Hematopoietic multipotent progenitor cell treated with erythropoietin and hydrocortisone succinate and interleukin-3 and kit ligand, for 15 days (in vitro differentiated cells): ENCODE measurements at regions not wholly inside any gene's neighbourhood (a gene's known extent, or its start where the extent isn't known, plus 50 kb on each side); places are given as distances from the start of the nearest gene placed in this dataset.
A peak's percentile ranks its signal among the peaks of the same experiment; 100 is the strongest.
"Not testable (repeated sequence)": the region's sequence is repeated elsewhere in the genome, so short reads cannot be mapped to it uniquely, and the experiment has no call there.

Experiments
- DNase-seq: peaks from one replicate; pipeline ENCODE4 v3.0.0-alpha.2; 2015; ENCODE audit warnings: low spot score

DNA sequence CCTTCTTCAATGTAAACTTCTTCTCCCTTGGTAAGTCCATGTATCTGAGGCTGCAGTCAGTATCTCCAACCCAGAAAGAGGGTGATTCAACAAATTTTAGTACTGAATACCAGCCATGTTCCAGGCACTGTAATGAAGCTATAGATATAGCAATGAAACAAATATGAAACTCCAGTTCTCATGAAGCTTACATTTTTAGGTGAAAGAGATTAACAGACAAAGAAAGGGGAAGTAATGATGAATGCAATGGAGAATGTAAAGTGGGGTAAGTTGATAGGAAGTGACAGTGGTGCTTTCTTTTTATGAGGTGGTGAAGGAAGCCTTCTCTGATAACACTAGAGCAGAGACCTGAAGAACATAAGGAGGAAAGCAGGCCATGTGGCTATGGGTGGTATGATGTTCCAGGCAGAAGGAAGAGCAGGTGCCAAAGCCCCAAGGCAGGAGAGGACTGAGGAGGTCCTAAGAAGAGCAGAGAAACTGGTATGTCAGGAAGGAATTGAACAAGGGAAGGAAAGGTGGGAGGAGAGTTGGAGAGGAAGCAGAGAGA is 143.6 kb downstream of the TFAP2B start:
- DNase-seq = peak; percentile 11

DNA sequence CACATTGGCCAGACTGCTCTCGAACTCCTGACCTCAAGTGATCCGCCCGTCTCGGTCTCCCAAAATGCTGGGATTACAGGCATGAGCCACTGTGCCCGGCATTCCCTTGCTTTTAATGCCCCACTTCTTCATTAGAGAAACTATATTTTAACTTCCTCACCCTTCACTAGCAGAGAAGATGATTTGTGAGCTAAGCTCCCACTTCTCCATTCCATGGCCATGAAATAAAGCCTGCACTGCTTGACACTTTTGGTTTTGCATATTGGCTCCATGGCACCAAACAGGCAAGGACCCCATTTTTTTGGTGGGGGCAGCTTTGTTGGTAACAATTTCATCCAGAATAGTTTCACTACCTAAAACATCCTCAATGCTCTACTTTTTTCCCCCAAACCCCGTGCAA is 145.3 kb downstream of the TFAP2B start:
- DNase-seq = no peak

DNA sequence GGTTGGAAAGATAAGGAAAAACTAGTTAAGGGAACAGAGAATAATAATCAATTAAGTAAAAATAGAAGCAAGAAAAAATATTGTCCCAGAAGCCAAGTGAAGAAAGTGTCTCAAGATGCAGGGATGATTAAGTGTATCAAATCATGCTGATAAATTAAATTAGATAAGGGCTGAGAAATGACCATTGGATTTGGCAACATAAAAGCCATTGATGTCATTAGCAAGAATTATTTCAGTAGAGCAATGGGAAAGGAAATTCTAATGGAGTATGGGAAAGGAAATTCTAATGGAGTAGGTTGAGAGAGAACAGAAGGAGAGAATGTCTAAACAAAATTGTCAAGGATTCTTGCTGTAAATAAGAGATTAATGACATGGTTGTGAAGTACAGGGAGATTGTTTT is 146.8 kb downstream of the TFAP2B start:
- no peak for DNase-seq

DNA sequence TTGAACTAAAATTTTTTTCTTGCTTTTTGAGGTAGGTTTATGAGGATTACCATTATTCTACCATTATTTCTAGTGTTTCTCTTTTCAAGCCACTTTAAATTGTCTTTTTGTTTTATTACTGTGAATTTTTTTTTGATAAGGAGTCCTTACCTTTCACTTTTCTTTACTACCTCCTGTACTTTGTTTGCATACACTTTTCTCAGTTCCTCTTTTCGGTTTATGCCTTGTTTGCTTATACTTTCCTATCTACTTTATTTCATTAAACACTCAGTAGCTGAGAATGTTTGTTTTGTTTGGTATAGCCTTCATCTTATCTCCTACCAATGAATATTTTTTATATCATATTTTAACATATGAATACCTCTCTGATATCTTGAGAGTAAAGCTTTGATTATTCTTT is 147.9 kb downstream of the TFAP2B start:
- no peak for DNase-seq

DNA sequence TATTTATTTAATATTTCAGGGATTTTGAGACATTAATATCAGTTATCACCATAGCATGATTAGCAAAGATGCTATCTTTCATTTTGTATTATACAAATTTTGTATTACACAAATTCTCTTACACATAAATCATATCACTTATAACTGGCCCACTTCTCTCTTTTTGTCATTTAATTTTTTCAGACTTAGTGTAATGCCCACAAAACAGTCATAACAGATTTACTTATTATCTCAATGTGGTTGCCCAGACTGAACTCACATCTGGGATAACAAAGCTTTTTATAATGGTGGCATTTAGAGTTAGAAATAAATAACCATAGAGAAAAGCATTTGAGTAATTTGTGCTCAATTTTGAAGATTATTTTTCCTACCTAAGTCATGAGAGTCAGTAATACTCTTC is 148.3 kb downstream of the TFAP2B start:
- DNase-seq = no peak

DNA sequence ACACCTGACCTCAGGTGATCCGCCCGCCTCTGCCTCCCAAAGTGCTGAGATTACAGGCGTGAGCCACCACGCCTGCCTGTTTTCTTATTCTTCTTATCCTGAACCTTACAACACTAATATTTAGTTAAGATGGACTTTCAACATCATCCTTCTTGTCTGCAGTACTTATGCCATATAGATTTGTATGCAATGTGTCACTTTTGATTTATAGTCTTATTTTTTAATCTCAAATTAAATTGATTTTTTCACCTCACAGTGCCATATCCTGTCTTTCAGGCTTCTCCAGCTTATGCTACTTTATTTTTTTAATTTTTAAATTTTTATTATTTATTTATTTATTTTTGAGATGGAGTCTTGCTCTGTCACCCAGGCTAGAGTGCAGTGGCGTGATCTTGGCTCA is 149.6 kb downstream of the TFAP2B start:
- not testable (repeated sequence) for DNase-seq

DNA sequence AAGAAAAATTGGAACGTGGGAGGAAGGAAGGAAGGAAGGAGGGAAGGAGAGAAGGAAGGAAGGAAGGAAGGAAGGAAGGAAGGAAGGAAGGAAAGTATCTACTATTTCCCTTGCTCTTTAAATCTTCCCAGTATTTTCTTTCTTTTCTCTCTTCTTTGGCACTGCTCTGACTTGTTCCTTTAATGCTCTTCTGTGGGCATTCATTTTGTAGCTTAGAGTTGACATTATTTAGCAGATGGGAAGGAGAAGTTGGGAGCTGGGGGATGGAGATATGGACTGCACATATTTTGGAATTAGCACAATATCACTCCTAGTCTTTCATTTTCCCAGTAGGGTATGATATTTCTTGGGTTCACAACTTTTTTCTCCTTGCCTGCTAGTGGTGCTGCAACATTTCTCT is 152.2 kb downstream of the TFAP2B start:
- DNase-seq = no peak

DNA sequence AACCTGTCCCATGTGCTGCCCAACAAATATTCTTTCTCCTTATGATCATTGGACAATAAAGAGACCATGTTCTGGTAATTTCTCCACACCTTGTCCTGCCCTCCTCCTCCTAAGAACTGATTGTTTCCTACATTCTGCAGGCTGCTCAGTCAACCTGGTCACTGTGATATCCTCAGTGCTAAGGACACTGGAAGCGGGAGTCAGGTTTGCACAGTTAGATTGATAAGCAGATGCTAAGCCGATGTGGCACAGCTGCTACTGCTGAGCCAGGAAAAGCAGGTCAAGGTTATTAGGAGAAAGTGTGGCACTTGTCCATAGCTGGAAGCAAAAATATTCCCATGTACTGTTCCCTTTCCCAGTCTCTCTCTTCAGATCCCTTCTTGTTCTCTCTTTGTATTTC is 154.8 kb downstream of the TFAP2B start:
- no peak for DNase-seq

DNA sequence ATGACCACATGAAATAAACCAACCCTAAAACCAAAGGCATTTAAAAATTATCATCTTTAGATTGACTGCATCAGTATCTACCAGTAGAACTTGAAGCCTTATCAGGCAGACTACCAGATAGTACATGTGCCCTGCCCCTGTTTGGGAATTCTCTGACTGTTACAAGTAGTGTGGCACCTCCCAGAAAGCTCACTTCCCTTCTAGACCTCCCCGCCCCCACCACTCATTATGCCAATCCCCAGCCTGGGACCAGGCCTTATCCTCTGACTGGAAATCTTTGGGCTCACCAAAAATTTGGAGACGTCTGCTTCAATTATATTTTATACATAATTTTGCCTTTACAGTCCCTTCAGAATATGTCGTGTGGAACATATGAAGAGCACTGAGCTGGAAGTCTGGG is 155.6 kb downstream of the TFAP2B start:
- no peak for DNase-seq

DNA sequence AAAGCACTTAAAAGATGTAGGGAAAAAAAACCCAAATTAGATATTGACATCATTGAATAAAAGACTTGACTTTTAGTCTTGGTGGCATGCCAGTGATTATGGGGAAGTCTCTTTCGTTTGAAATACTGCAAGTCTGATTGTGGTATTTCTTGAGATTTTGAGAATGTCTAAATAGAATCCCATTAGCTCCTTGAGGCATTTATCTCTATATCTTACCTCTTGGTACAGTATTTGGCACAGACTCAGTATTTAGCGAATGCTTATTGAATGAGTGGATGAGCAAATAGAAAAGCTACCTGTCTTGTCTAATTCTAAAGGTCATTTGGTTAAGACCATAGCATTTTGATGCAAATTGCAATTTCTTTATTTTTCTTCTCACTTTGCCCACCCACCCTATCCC is 156.5 kb downstream of the TFAP2B start:
- no peak for DNase-seq

DNA sequence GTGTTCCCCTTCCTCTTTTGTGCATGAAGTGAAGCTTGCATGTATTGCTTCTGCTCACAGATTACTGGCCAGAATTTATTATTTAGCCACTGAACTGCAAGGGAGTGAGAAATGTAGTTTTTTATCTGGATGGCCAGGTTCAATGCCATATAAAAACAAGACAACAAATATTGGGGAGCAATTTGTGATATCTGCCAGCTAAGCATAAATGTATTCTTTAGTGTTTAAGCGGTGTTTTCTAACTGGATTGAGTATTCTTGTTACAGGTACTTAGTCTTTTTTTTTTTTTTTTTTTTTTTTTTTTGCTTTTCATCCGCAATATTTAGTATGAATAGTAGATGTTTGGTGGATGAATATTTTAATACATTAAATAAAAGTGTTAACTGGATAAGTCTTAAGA is 158.2 kb downstream of the TFAP2B start:
- DNase-seq = no peak

DNA sequence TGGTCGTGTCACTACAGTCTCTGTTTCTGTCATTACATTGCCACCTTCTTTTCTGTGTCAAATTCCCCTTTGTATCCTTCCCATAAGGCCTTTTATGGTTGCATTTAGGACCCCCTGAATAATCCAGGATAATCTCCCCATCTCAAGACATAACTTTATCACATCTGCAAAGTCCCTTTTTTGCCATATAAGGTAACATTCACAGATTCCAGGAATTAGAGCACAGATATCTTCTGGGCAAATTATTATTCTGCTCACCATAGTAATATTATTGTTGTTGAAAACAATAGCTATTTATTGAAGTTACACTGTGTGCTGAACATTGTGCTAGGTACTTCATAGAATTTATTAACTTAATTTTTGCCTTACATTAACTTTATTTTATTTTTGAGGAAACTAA is 159.1 kb downstream of the TFAP2B start:
- DNase-seq = no peak

DNA sequence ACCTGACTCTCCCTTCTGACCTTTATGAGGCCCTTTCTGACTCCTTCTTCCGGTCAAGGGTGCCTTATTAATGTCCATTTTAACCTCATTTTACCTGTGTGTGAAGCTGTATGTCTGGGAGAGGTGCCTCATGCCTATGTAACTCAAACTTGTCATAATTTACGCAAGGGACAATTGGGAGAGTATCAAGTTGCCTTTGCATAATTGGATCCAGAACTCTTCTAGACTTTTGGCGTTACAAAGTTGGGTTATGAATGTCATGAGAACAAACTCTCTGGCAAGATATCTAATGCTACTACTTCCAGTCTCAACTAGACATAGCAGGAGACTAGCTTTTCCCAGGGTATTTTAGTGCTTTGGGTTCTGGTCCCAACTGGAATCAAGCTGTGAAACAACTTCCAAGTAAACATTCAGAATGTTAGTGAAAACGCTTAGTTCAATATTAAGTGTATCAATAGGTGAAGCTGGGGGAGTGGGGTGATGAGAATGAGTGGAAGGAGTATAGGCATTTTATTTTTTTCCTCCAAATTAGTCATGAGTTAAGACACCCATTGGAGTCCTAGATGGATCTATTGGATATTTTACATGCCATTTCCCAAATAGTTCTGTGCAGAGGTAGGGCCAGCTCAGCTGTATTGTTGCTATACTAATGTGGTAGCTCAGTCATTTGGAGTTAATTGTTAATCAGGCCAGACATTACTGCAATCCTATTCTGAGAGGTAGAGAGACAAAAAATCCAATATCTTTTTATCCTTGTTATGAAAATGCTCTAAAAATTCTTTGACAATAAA is 159.9 kb downstream of the TFAP2B start:
- no peak for DNase-seq

DNA sequence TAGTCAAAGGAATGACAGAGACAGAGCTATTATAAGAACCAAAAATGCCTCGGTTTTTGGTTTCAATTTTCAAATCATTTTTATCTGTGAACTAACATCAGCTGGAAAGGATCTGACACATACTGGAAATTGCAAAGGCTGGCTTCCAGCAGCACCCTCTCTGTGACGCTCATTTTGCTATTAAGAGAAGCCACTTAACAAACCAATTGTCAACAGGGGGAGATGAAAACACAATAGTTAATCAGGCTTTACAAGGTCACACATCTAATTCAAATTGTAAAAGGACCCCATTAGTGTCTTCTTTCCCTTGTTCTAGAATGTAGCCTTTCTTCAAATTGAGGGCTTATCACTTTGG is 160.5 kb downstream of the TFAP2B start:
- DNase-seq = no peak

DNA sequence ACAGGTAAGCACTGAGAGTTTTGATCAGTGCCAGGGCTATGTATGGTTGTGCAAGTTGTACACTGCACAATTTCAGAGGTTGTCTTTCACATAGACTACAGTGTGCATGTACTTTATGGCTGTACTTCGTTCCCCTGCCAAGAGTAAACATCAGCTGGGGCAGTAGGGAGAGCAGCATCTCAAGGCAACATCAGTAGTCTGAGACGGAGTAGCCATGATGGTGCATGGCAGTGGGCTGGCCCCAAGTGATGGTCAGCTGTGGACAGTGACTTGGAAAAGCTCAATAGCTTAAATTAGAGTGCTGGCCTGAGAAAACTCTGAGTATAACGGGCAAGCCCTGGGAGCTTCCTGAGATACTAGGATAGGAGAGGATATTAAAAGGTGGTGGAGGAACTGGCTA is 165.5 kb downstream of the TFAP2B start:
- no peak for DNase-seq

DNA sequence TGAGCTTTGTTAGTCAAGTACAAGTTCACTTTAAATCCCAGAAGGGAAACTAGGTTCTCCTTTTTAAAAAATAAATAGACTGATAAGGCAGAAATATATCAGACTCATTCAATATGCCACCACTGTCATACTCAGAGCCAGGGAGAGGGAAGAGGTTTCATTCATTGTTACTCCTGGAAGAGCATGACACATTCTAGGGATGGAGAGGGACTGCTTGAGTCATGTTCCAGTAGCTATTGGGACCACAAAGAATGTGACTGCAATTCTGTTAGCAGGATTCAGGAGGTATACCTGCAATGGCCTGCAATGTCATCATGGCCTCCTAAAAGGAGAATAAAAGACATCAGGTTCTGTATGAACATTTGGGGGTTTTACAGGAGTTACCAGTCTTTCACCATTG is 167.6 kb downstream of the TFAP2B start:
- no peak for DNase-seq

DNA sequence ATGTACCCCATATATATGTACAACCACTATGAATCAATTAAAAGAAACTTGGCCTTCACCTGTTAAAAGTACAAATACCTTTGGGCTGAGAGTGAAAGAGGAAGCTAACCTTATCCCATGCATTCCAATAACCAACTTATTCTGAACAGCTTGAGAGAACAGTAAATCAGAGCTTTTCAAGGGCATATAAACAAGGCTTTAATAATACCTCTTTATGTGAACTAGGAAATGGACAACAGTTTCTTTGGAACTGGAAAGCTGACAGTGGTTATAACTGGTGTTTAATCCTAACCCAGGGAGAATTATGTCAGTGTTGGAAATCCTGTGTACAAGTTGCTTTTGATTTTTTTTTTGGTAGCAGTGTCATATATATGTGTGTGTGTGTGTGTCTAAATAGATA is 170.5 kb downstream of the TFAP2B start:
- no peak for DNase-seq

DNA sequence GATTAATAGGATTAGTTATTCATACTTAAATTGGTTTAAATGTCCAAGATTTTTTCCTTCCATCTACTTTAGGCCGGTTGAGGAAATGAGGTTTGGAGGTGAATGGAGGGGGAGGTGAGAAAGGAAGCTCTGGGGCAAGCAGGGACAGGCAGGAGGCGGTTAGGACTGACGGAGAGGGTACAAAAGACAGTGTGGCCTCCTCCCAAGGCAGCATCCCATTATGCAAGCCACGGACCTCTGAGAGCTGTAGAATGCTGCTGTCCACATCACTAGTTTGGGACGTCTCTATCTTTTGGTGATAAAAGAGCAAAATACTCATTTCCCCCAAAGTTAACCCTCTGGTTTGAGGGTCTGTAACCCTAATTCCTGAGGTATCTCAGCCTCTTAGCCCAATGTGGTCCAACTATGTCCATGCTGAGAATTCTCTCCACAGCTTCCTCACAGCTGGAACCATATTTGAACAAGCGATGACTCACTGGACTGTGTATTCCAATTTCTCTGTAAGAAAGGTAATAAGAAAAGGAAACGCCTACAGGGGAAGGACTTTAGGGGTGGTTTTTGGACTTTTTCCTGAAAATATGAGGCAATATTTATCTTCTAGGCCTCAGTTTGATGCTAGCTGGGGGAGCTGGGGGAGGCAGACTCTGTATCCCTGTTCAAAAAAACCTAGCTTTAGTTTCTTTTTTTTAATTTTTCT is 172.2 kb downstream of the TFAP2B start:
- DNase-seq = no peak

DNA sequence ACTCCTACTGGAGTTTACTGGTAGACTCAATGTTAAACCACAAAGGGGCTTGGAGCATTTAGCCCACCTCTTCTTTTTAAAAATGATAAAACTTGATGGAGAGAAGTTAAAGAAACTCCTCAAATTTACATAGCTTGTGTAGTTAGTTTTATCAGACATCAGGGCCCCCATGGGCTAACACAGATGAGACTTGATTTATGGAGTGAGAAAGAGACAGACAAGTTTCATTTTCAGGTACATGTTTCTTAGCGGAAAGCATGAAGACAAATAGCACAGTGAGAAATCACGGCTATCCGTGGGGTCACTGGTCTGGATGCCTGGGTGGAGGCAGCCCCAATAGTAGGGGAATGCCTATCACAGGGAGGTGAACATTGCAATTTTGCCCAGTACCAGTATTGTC is 173.6 kb downstream of the TFAP2B start:
- no peak for DNase-seq

DNA sequence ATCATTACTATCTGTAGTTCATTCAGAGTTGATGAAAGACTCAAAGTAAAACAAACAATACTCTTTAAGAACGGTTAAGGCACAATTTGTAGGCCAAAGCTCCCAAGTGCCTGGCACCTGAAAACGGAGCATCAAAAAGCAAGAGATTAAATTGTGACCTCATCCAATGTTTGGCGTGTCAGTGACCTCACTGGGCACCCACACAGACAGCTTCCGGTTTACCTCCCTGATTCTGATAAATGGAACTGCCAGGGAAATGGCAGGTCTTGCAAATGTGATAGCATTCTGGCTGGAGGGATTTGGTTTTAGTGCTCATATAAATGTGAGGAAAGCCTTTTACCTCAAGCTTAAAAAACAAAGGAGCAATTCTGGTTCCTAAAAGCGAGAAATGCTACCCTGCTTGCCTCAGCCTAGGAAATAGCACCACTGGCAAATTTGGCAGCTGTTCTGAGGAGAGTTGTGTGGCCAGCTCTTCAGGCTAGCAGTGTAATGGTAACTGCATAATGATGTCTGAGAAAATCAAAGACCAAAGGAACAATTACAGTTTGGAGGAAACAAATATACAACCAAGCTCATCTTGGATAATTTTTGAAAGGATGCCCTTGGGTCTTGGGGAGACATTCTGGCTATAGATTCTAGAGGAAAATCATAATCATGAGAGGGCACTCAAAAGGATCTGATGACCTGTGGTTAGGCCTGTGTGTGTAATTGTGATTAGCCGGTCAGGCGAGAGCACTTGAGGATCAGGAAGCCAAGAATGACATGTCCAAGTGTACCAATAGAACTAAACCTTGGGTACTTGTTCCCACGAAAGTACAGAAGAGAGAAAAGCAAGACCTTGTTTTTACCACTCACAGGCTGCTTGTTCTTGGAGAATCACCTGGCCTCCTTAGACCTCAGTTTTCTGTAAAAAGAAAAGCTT is 174.3 kb downstream of the TFAP2B start:
- DNase-seq = no peak

DNA sequence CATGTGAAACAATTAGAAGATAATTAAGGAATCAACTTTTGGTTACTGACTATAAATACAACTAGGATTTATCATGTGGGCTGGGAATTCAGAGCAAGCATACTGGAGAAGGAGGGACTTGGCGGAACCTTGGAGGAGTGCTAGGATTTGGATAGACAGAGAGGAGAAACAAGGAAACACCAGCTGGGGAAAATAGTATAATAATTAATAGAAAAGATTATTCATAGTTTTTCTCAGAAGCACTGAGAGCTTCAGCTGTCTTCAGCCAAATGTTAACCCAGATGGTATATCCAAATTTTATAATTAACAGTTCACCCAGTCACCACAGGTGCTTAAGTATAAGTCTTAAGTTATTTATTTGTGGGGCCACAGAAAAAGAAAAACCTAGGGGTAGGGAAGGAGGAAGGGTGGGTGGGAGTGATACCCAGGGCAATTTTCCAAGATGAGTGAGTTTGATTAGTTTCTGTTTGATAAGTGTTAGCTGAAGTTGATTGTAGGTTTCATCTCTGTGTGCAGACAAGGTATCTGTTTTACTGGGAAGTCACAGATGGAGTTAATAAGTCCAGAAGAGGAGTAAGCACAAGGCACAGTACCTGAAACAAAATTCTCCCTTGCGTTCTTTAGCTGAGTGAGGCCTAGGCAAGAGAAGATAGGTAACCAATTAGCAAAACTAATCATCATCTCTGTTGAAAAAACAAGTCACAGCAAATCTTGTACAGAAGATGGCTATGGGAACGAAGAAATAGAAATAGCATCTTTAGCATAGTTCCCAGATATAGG is 175.5 kb downstream of the TFAP2B start:
- DNase-seq = no peak

DNA sequence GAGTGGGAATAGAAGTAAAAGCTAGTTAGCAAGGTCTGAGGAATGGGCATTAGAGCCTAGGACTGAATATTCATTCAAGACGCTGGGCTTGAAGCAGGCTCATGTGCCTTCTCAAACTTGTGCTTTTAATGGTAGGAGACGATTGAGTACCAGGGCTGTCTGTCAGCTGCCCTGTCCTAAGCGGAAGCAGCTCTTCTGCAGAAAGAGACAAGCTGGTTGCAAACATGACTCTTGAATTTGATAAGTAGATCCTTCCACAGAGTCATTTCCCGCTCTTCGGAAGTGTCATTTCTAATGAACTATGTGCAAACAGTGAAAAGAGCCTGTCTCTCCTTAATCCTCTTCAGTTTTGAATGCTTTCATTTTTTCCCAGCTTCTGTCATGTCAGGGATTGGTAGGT is 176.4 kb downstream of the TFAP2B start:
- no peak for DNase-seq
